Stimulated activated CD4-positive, alpha-beta T cell treated with anti-CD3 and anti-CD28 coated beads, Interleukin-4, amount 100 ng/mL, for 4 hours (primary cell): ENCODE measurements at regions not wholly inside any gene's neighbourhood (a gene's known extent, or its start where the extent isn't known, plus 50 kb on each side); places are given as distances from the start of the nearest gene placed in this dataset.

Source experiments
- DNase-seq, 2 experiments: peaks; one replicate each; pipeline ENCODE4 v3.0.0-alpha.2; 2020

DNA sequence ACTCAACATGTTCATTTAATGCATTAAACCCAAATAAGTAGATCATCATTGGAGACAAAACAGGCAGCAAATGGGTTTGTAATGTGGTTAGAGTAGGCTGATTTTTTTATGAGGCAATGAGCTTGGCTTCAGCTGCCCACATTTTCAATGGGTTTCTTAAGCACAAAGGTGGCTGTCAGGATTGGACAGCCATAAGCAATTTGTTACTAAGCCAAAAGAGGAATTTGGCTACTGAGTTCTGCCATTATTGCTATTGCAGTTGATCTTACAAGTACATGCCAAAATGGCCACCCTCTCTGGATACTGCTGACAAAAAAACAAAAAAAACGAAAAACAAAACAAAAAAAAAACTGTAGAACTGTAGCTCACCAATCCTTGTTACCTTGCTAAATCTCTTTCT lies 1348.0 kb upstream of the PIK3C3 start:
- DNase-seq, result no peak

DNA sequence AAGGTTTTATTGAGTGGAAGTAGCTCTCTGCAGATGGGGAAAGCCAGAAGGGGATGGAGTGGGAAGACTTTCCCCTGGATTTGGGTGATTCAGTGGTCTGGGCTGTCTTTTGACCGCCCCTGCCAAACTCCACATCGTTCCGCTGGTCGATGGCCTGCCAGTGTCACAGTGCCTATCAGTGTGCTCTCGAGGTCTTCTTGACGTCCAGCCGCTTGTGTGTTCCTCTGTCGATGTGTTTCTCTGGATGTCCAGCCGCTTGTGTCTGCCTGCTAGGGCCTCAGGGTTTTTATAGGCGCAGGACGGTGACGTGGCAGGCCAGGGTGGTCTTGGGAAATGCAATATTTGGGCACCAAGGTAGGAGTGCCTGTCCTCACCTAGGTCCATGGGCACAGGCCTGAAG lies 1371.4 kb upstream of the PIK3C3 start:
- DNase-seq, result no peak

DNA sequence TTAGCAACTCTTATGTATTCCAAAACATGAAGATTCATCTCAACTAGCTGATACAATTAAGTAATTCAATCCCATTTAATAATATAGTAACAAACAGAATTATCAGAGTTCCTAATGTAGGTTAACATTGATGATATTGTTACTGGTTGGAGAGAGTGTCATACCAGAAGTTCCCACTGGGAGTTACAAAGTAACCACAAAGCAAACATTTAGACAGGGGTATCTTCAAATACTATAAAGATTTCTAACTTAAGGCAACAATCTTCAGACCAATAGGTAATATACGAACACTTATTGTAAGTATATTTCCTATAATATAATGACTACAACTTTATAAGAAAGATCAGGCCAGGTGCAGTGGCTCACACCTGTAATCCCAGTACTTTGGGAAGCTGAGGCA lies 1372.9 kb upstream of the PIK3C3 start:
- DNase-seq, result no peak

DNA sequence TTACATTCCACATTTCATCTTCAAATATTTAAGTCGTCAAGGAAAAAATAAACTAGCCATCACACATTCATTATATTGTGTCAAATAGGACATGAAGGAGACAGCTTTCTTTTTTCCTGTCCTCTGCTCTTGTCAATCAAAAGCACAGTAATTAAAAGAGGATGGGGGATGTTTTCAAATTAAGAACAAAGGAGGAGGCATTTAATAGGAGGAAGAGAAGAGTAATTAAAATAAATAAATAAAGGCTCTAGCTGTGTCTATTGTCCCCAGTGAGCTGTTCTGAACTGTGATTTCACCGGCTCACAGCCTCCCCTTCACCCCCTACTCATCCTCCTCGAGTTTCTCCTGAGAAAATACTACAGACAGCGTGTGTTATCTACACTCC lies 1377.1 kb upstream of the PIK3C3 start:
- no peak for DNase-seq

DNA sequence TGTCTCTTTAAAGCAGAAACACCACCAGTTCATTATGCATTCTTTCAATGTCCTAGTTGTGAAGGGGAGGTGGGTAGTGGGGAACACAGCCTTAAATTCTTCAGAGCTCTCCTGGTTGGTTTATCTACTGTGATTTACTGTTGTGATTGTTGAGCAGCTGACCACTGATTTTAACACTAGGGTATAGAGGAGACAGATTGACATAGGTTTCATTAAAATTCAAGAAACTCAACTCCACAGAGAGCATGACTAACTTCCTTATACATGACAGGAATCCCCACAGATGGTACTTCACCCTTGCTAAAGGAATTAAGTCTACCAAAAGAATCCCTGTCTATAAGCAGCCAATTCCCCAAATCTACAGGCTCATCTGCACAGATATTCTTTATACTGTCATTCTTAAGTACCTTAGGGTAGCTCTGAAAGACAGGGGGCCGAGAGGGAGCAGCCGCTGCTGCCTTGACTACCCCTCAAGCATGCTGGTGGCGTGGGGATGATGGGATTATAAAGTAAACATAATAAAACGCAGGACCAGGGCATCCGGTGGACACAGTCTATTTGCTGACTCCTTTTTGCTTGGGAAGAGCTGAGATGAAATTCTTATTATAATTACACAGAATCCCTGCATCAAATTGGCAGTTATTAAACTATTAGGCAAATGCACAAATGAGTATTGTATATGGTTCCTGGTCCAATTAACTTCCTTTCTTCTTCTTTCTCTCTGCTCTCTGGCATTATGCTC lies 1377.6 kb upstream of the PIK3C3 start:
- DNase-seq, result no peak

DNA sequence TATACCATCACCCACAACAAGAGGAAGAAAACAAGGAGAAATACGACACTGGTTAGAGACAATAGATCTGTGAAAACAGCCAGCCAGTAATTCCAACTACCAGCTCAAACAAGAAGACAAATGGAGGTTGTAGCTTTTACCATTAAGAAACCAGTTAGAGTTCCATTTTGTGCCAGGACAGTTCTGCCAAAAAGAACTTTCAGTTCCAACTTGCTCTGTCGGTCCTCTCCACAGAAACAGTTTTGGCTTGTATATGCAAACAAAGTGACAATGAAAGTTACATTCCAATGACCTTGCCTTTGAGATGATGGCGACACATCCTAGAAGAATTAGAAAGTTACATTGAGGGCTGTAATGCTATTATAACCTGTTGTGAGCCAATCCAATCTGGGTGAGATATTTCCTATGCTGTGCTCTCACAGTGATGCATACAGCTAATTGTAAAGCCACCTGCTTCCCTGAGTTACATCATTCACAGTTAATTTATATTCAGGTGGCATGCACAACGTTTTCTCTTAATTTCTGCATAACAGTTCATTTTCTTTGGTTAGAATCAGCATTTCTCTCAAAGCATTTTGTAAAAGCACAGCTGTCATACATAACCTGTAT lies 1378.4 kb upstream of the PIK3C3 start:
- no peak for DNase-seq

DNA sequence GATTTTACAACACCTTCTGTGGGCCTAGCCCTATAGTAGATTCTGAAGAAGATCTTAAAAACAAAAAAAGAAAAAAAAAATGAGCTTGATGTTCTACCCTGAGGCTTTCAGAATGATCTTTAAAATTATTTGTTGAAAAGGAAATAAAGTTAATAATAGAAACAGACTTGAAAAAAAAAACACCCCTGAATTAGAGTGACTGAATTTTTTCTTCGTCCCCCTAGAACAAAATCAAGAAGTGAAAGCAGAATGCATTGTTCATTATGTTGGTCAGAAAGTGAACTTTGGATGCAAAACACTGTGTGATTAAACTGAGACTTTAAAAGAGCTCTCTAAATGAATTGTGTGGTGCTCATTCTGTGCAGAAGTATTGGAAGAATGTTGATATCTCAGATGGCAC lies 1384.4 kb upstream of the PIK3C3 start:
- DNase-seq, result no peak

DNA sequence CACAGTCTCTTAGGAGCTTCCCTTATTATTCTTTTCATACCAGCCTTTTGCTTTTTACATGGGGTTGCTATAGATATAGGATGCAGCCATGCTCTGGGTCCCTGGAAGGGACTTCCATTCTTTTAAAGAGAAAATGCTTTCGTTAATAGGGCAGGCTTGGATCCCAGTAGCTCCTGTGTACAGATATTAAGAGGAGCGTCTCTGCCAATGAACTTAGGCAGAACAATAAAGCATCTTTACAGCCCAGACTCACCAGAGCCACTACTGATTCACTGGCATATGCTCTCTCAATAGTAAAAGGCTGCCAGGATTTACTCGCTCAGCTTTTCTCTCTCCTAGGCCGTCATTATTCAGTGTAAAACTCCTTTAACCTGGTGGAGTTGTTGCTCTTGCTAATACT lies 1385.4 kb upstream of the PIK3C3 start:
- DNase-seq, result no peak

DNA sequence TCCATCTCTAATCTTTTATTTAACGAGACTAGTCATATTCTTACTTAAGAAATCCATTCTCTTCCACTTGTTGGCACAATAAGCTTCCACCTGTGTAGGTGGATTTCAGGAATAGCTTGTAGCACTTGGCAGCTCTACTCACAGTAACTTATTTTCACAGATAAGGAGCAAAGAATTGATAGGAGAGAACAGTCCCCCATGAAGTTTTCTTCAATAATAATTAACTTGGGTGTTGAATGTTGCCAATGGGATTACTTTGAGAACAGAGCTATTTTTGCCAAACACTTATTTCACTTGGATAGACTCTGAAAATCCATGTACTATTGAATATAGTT lies 1388.6 kb upstream of the PIK3C3 start:
- DNase-seq, result no peak

DNA sequence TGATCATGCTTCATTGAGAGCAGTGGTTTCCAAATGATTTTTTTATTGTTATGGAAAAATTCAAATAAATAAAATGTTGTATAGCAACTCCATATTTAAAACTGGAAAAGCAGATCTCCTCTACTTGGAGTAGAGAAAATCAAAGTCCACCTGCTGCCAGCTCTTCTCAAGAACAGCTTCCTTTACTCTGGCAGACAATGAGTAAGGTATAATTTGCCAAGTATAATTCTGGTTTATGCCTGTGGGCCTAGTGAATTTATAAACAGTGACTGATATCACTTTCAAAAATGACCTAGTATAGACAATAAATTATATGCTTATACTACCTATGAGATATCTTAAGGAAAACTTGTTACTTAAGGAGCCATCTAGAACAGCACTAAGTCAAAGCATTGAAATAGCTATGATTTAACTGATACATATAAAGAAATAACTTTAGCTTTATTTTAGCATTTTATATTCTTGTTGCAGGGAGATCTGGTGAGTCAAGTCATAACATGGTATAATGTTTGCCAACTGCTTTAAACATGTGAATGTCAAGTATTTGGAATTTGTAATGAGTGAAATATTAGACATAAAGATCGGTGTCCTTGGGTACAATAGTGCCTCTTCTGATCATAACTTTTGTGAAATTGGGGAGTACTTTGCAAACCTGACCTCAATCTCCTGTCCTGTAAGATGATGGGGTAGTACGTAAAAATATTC lies 1389.1 kb upstream of the PIK3C3 start:
- no peak for DNase-seq

DNA sequence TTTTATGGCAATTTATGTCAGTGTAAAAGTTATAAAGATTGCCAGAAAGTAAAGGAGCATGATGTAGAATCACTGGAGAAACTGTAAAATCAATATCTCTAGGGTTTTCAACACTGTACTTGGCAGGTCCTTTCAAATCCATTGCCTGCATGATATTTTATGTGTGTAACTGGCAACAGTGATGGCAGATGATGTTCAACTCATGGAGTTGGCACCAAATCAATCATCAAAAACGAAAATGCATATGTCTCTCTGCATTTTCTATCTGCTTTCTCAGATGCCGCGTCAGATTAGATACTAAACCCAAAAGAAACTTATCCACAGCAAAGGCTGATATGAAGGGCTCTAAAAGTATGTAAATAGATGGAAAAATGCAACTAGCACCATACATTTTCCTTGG lies 1395.5 kb upstream of the PIK3C3 start:
- no peak for DNase-seq

DNA sequence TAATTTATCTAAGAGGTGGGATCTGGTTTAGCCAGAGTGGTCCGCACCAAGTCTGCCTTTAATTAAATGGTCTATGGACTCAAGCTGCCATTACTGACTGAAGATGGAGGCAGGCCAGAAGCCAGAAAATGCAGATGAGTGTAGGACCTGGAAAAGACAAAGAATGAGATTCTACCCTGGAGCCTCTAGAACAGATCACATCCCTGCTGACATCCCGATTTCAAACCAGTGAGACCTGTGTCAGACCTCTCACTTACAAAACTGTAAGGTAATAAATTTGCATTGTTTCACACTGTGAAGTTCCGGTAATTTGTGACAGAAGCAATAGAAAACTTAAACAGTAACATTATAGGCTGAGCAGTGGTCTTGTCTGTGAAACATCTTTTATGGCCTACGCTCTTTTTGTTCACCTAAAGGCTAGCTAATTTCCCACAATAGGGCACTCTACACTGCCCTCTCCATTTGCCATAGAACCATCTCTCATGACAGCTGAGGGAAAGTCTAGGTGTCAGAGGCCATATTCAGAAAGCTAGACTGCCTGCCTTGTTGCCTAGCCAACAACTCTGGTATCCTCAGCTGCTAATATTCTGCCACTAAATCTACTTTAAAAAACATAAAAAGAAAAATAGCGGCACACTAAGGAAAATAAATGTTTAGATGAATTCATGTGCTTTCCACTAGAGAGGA lies 1396.2 kb upstream of the PIK3C3 start:
- no peak for DNase-seq

DNA sequence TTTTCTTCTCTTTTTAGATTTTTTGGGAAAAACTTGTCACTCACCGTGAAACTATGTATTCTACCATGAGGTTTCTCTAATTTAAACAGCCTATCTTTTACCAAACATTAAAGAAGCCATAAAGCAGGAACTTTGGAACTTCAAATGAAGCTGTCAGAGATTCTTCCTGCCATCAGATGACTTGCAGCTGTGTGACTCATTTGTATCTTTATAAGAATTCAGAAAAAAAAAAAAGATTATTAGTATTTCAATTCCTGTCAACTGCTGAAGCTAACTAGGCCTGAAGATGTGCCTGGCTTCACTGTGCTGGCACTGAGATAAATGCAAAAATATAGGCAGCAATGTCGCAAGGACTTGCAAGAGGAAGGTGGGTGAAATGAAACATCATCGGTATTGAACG lies 1399.1 kb upstream of the PIK3C3 start:
- no peak for DNase-seq

DNA sequence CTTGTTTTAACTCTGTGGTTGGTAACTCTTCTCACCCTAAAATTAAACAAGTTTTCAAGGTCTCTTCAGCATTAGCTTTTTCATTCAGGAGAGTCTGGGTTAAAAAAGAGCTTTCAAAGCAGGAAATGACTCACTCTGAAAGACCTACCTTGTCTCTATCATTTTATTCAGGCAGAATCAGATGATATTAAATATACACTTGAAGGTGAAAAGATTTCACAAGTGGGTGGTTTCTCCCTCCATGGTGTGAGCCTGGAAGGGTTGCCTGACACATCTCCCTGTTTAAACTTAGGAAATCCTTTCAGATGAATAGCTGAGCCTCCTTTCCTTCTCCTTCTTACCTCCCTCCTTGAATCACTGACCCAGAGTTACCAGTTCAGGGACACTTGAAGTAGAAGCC lies 1402.0 kb upstream of the PIK3C3 start:
- DNase-seq, result no peak

DNA sequence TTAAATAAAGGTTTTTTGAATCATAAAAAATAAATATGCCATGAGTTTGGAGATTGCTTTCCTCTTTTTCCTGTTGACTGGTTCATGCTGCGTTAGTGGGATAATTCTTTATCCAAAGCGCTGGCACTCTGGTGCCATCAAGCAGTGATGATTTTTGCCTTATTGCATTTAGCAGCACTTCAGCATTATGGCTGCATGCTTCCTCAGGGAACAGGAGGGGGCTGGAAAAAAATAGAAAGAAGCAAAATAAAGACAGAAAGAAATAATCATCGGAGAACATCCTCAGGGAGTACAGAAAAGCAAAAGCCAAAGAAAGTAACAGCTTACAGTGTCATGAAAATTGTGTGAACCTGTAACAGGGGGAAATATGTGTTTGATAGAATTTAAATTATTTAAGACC lies 1408.2 kb upstream of the PIK3C3 start:
- DNase-seq, result no peak

DNA sequence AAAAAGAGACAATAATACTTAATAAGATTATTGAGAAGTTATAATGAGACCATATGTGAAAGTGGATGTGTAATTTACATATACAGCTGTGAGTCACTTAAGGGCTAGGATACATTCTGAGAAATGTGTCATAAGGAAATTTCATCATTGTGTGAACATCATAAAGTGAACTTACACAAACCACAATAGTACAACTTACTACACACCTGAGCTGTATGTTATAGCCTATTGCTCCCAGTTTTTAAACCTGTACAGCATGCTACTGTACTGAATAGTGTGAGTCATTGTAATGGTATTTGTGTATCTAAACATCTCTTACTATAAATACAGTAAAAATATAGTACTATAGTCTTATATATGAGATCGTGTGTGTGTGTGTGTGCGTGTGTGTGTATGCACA lies 1420.3 kb upstream of the PIK3C3 start:
- DNase-seq, result no peak

DNA sequence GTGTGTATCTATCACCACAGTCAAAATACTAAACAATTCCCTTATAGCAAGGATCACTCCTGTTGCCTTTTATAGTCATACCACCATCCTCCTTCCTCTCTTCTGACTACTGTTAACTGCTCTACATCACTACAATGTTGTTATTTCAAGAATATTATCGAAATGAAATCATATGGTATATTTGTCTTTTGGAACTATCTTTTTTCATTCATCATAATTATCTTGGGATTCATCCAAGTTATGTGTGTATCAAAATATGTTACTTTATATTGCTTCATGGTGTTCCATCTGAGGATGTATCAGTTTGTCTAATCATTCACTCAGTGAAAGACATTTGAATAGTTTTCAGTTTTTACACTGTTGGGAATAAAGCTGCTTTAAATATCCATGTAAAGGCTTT lies 1423.0 kb upstream of the PIK3C3 start:
- no peak for DNase-seq

DNA sequence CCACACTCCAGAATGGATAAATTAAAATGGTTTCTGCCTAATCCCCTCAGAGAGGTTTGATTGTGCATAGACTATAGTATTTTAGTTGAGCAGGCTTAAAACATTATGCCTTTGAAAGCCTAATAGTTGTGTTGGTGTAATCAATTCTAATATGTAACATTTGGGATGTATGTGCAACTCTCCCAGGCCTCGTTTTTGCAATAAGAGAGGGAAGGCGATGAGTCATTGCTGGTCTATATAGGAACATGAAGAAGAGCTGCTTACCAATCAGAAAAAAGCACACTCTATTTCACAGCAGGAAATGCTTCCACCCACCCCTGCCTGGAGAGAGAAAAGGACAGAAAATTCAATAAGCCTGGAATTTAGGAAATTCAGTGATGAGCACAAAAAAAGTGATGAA lies 1424.0 kb upstream of the PIK3C3 start:
- DNase-seq, result no peak

DNA sequence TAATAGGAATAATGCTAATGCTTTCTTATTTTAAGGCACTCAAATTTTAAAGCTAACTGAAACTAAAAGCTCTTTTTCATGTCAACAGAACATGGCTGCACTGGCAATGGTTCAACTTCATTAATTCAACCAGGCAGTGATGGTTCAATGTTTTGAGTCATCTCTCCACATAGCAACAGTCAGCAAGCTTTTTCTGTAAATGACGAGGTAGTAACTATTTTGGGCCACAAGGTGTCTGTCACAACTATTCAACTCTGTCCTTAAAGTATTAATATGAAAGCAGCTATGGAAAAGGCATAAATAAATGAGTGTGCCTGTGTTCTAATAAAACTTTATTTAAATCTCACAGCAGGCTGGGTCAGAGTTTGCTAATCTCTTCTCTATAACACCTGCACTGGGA lies 1425.6 kb upstream of the PIK3C3 start:
- DNase-seq, result no peak

DNA sequence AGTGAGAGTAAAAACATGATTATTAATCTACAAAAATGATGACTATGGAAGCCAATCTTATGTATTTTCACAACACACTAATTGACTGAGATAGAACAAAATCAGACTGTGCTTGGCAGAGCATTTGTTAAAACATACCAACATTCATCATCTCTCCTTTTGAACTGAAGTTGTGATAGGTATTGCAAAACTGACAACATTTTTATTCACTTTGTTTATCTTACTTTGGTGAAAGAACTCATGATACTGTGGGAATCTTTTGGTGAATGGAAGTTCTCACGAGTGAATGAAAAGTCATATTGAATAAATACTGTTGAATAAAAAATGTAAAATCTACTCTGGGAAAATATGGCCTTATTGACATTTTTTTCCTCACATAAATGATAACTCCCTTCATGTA lies 1430.2 kb upstream of the PIK3C3 start:
- no peak for DNase-seq

DNA sequence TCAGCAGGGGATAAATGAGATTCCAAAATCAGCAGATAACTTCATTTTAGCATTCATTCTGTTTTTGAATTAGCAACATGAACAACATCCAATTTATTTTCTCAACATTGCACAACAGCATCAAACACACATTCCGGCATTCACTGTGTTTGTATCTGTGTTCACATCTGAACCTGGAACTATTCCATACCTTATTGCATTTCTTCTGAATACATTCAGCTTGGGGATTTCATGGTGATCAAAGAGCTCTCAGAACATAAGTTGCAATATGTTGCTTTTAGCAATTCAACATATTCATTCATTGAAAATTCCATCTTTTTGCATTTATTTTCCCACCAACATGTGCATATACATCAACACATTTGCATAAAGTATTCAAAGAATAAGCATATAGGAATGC lies 1431.7 kb upstream of the PIK3C3 start:
- DNase-seq, result no peak

DNA sequence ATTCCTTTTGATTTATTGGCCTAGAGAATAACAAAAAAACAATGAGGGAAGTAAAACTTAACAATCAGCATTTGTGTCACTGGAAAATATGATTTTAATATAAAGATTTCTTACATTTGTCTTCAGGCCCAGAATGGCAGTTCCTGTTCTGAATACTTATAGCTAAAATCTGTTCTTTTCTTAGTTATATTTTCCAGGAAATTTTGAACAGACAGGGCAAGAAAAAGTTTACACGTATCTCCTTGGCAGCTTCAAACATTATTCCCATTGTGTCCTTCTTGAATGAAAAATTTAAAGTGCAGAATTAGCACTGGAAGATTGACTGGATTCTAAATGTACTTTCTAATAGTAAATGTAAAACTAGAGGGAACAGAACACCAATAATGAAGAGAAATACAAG lies 1454.0 kb upstream of the PIK3C3 start:
- DNase-seq, result no peak

DNA sequence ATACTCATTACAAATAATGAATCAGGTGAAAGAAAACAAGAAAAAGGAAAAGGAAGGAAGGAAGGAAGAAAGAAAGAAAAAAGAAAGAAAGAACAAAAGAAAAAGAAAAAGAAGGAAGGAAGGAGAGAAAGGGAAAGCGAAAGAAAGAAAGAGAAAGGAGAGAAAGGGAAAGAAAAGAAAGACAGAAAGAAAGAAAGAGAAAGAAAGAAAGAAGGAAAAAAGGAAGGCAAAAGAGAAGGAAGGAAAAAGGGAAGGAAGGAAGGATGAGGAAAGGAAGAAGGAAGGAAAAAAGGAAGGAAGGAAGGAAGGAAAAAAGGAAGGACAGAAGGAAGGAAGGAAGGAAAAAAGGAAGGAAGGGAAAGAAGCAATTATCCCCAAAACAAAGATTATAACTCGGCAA lies 1460.4 kb upstream of the PIK3C3 start:
- no peak for DNase-seq

DNA sequence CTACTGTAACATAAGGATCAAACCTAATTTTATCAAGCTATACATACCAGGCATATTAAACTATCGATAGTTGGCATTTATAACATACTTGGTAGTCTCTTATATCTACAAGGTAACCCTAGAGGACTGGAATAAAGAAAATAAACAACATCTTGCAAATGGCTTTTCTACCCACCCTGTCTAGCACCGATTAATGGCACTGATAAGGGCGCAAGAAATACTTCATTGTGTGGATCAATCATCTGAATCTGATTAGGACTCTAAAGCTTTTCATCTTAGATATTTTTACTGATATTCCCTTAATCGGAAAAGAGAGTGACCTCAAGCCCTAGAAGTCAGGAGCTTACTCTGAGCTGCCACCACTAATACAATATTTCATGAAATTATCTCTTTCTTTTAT lies 1461.7 kb upstream of the PIK3C3 start:
- DNase-seq, result no peak
